HG03060 (cell line): ENCODE measurements at regions not wholly inside any gene's neighbourhood (a gene's known extent, or its start where the extent isn't known, plus 50 kb on each side); places are given as distances from the start of the nearest gene placed in this dataset.
A peak's percentile ranks its signal among the peaks of the same experiment; 100 is the strongest.
"Not testable (repeated sequence)": the region's sequence is repeated elsewhere in the genome, so short reads cannot be mapped to it uniquely, and the experiment has no call there.

Experiments
- ATAC-seq: cut with Tn5 transposase; IDR thresholded peaks from one replicate; pipeline ENCODE4 v1.9.1; 2021; ENCODE audit warnings: low read depth, moderate number of reproducible peaks; ENCODE audit not compliant: unreplicated experiment

GRCh38 chr2:215571689-215572088 lies 135.8 kb upstream of the FN1 start:
- no peak for ATAC-seq

GRCh38 chr2:215567504-215567903 lies 131.6 kb upstream of the FN1 start:
- peak; percentile 88 for ATAC-seq

- no peak for ATAC-seq
These were observed 130.0 kb upstream of the FN1 start for GRCh38 chr2:215565897-215566296.

GRCh38 chr2:215557701-215558100 lies 121.8 kb upstream of the FN1 start:
- no peak for ATAC-seq

- no peak for ATAC-seq
These were observed 121.1 kb upstream of the FN1 start for GRCh38 chr2:215556979-215557378.

- ATAC-seq, result no peak
These were observed 119.0 kb upstream of the FN1 start for GRCh38 chr2:215554689-215555498.

GRCh38 chr2:215553946-215554345 lies 118.1 kb upstream of the FN1 start:
- ATAC-seq, result no peak

- ATAC-seq, result no peak
These were observed 116.3 kb upstream of the FN1 start for GRCh38 chr2:215552144-215552580.

GRCh38 chr2:215550331-215550730 lies 114.5 kb upstream of the FN1 start:
- no peak for ATAC-seq

- no peak for ATAC-seq
These were observed 112.8 kb upstream of the FN1 start for GRCh38 chr2:215548714-215549113.

- ATAC-seq, result no peak
These were observed 106.8 kb upstream of the FN1 start for GRCh38 chr2:215542690-215543089.

GRCh38 chr2:215540658-215541057 lies 104.8 kb upstream of the FN1 start:
- ATAC-seq, result no peak

- no peak for ATAC-seq
These were observed 101.7 kb upstream of the FN1 start for GRCh38 chr2:215537611-215538010.

GRCh38 chr2:215536510-215536909 lies 100.6 kb upstream of the FN1 start:
- no peak for ATAC-seq

GRCh38 chr2:215535741-215536140 lies 99.9 kb upstream of the FN1 start:
- no peak for ATAC-seq

- ATAC-seq, result no peak
These were observed 99.3 kb upstream of the FN1 start for GRCh38 chr2:215535125-215535668.

- not testable (repeated sequence) for ATAC-seq
These were observed 97.8 kb upstream of the FN1 start for GRCh38 chr2:215533716-215534115.

- ATAC-seq, result no peak
These were observed 97.0 kb upstream of the FN1 start for GRCh38 chr2:215532844-215533243.

GRCh38 chr2:215531284-215531683 lies 95.4 kb upstream of the FN1 start:
- no peak for ATAC-seq

- ATAC-seq, result no peak
These were observed 94.5 kb upstream of the FN1 start for GRCh38 chr2:215530191-215530968.

GRCh38 chr2:215529271-215529670 lies 93.4 kb upstream of the FN1 start:
- no peak for ATAC-seq
